HEK293T (cell line): ENCODE measurements at regions not wholly inside any gene's neighbourhood (a gene's known extent, or its start where the extent isn't known, plus 50 kb on each side); places are given as distances from the start of the nearest gene placed in this dataset.

ENCODE experiments used
- FOXK2 ChIP-seq: fragments of 450-650 bp; IDR thresholded peaks from 2 replicates; pipeline ENCODE4 v1.6.1; 2016; ENCODE audit warnings: mild to moderate bottlenecking
- FOXM1 ChIP-seq: fragments of 450-650 bp; IDR thresholded peaks from 2 replicates; pipeline ENCODE4 v1.6.1; 2017; ENCODE audit warnings: mild to moderate bottlenecking, borderline replicate concordance
- NFRKB ChIP-seq: fragments of 450-650 bp; IDR thresholded peaks from 2 replicates; pipeline ENCODE4 v1.6.1; 2016; ENCODE audit warnings: mild to moderate bottlenecking, moderate library complexity
- SP1 ChIP-seq: fragments of 450-650 bp; IDR thresholded peaks from 2 replicates; pipeline ENCODE4 v1.6.1; 2017
- TF ChIP-seq, protein P1 (sequence below): fragments of 450-650 bp; IDR thresholded peaks from 2 replicates; pipeline ENCODE4 v1.6.1; 2016

DNA sequence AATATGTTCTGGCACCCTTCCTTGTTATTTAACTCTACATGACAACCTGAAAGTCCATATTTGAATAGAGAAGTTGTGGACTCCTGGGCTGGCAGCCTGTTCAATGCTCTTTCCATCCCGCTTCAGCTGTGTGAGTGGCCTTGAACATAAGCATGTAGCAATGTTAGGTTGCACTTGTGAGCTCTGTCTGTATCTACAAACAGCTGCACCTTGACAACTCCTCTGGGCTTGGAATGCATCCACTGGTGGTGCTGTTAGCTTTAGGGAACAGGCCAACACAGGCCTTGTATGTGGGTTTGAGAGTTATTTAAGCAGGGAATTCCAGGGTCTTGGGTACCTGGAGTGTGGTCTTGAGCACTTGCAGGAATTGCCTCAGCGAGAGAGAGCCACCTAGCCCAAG, 141.2 kb downstream of the DTHD1 start:
- no peak for TF ChIP-seq SP1
- TF ChIP-seq, protein P1, sequence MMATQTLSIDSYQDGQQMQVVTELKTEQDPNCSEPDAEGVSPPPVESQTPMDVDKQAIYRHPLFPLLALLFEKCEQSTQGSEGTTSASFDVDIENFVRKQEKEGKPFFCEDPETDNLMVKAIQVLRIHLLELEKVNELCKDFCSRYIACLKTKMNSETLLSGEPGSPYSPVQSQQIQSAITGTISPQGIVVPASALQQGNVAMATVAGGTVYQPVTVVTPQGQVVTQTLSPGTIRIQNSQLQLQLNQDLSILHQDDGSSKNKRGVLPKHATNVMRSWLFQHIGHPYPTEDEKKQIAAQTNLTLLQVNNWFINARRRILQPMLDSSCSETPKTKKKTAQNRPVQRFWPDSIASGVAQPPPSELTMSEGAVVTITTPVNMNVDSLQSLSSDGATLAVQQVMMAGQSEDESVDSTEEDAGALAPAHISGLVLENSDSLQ: no peak
- TF ChIP-seq FOXM1: no peak
- no peak for TF ChIP-seq FOXK2
- TF ChIP-seq NFRKB: no peak
